ENCODE measurements at regions not wholly inside any gene's neighbourhood (a gene's known extent, or its start where the extent isn't known, plus 50 kb on each side); places are given as distances from the start of the nearest gene placed in this dataset.

- DNase-seq (no peak), ATAC-seq (no peak)
- Histone ChIP-seq H3K36me3 (no peaks in the 10 kb centered on the region), H3K4me3 (no peak overlapping the region), H3K9me3 (no peaks in the 10 kb centered on the region), H3K27me3 (no peaks in the 10 kb centered on the region), H3K4me1 (peaks cover 17% of the 10 kb centered on the region), H3K27ac (no peak overlapping the region)
- intact Hi-C loops (cut with DNase I) = no loop called here
- TF ChIP-seq CTCF (IDR thresholded peaks at IDR 0.05) = no peak
Measured at GRCh38 chr5:44001675-44002380, 387.4 kb downstream of the FGF10 start.

GRCh38 chr5:44001236-44001635 is 388.0 kb downstream of the FGF10 start:
- TF ChIP-seq CTCF (IDR thresholded peaks at IDR 0.05) = no peak
- peaks cover 17% of the 10 kb centered on the region for H3K4me1 ChIP-seq
- H3K27me3 ChIP-seq = no peaks in the 10 kb centered on the region
- H3K9me3 ChIP-seq = no peaks in the 10 kb centered on the region
- intact Hi-C loops (cut with DNase I) = no loop called here
- no peak for DNase-seq
- no peak overlapping the region for H3K27ac ChIP-seq
- ATAC-seq = no peak
- H3K4me3 ChIP-seq = no peak overlapping the region
- no peaks in the 10 kb centered on the region for H3K36me3 ChIP-seq

GRCh38 chr5:43997647-43998272 is 391.5 kb downstream of the FGF10 start:
- intact Hi-C loops (cut with DNase I) = no loop called here
- Histone ChIP-seq H3K9me3 (no peaks in the 10 kb centered on the region), H3K4me3 (no peak overlapping the region), H3K4me1 (peaks cover 17% of the 10 kb centered on the region), H3K27me3 (no peaks in the 10 kb centered on the region), H3K27ac (no peak overlapping the region), H3K36me3 (no peaks in the 10 kb centered on the region)
- TF ChIP-seq CTCF (IDR thresholded peaks at IDR 0.05) = no peak
- ATAC-seq (peak; percentile 77), DNase-seq (no peak)

GRCh38 chr5:43996221-43996620 is 393.0 kb downstream of the FGF10 start:
- H3K4me1 ChIP-seq = peaks cover 6% of the 10 kb centered on the region
- ATAC-seq (no peak), DNase-seq (no peak)
- no peaks in the 10 kb centered on the region for H3K9me3 ChIP-seq
- no peaks in the 10 kb centered on the region for H3K36me3 ChIP-seq
- H3K4me3 ChIP-seq = no peak overlapping the region
- no peaks in the 10 kb centered on the region for H3K27me3 ChIP-seq
- no peak for TF ChIP-seq CTCF (IDR thresholded peaks at IDR 0.05)
- intact Hi-C loops (cut with DNase I) = no loop called here
- H3K27ac ChIP-seq = no peak overlapping the region

GRCh38 chr5:43994352-43994708 is 391.4 kb downstream of the NNT start:
- intact Hi-C loops (cut with DNase I) = no loop called here
- no peaks in the 10 kb centered on the region for H3K36me3 ChIP-seq
- H3K4me3 ChIP-seq = no peak overlapping the region
- no peaks in the 10 kb centered on the region for H3K27me3 ChIP-seq
- TF ChIP-seq CTCF (IDR thresholded peaks at IDR 0.05) = no peak
- no peak overlapping the region for H3K27ac ChIP-seq
- DNase-seq = no peak
- H3K9me3 ChIP-seq = no peaks in the 10 kb centered on the region
- no peak for ATAC-seq
- H3K4me1 ChIP-seq = peaks cover 6% of the 10 kb centered on the region

Data from upper lobe of right lung (tissue), 1 donor.